ENCODE measurements at regions not wholly inside any gene's neighbourhood (a gene's known extent, or its start where the extent isn't known, plus 50 kb on each side); places are given as distances from the start of the nearest gene placed in this dataset.

DNA sequence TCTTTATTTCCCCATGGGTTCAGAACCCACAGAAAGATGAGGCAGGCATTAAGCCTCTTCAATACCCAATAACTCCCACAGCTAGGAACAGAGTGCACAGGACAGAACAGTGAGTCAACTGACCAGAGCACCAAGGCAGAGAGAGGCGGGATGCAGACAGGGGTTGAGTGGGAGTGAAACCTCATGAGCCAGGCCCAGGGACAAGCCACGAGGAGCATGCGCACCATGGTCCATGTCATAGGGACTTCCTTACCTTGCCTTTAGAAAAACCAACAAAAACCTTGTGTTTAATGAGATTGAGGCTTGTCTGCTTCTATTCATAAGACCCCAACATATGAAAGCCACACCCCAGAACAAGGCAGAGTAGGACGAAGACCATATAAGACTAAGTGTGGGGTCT is 330.6 kb downstream of the DEPDC1B start:
- CTCF ChIA-PET = no interaction called here
- Mint-ChIP-seq H3K27me3 (no peaks in the 10 kb centered on the region), H3K4me1 (no peaks in the 10 kb centered on the region), H3K4me3 (no peak overlapping the region), H3K27ac (no peak overlapping the region), H3K36me3 (no peaks in the 10 kb centered on the region), H3K9me3 (peaks cover 0 to 6% (median 5%) of the 10 kb centered on the region in 5 donors)
- Histone ChIP-seq H3K4me3 (ENCODE audit: low read length) (no peak overlapping the region), H3K9me3 (ENCODE audit: low read length) (no peaks in the 10 kb centered on the region), H3K36me3 (ENCODE audit: insufficient read depth, low read length) (no peaks in the 10 kb centered on the region), H3K27me3 (ENCODE audit: insufficient read depth, low read length, poor library complexity, severe bottlenecking) (no peaks in the 10 kb centered on the region), H3K4me1 (ENCODE audit: insufficient read depth, low read length) (no peaks in the 10 kb centered on the region), H3K27ac (ENCODE audit: low read depth, low read length) (no peak overlapping the region)
- DNase-seq = no peak
- POLR2A ChIA-PET = no interaction called here

GRCh38 chr5:60368100-60368499 is 331.9 kb downstream of the DEPDC1B start:
- ChIA-PET POLR2A (no interaction called here), CTCF (no interaction called here)
- no peak overlapping the region for H3K4me3 Mint-ChIP-seq
- no peaks in the 10 kb centered on the region for H3K9me3 ChIP-seq (ENCODE audit: low read length)
- DNase-seq = no peak
- H3K4me1 Mint-ChIP-seq = no peaks in the 10 kb centered on the region
- no peak overlapping the region for H3K27ac Mint-ChIP-seq
- no peaks in the 10 kb centered on the region for H3K36me3 ChIP-seq (ENCODE audit: insufficient read depth, low read length)
- no peaks in the 10 kb centered on the region for H3K27me3 Mint-ChIP-seq
- no peaks in the 10 kb centered on the region for H3K27me3 ChIP-seq (ENCODE audit: insufficient read depth, low read length, poor library complexity, severe bottlenecking)
- H3K36me3 Mint-ChIP-seq = no peaks in the 10 kb centered on the region
- H3K4me1 ChIP-seq (ENCODE audit: insufficient read depth, low read length) = no peaks in the 10 kb centered on the region
- peaks cover 0 to 6% (median 5%) of the 10 kb centered on the region in 5 donors for H3K9me3 Mint-ChIP-seq
- no peak overlapping the region for H3K27ac ChIP-seq (ENCODE audit: low read depth, low read length)
- no peak overlapping the region for H3K4me3 ChIP-seq (ENCODE audit: low read length)

DNA sequence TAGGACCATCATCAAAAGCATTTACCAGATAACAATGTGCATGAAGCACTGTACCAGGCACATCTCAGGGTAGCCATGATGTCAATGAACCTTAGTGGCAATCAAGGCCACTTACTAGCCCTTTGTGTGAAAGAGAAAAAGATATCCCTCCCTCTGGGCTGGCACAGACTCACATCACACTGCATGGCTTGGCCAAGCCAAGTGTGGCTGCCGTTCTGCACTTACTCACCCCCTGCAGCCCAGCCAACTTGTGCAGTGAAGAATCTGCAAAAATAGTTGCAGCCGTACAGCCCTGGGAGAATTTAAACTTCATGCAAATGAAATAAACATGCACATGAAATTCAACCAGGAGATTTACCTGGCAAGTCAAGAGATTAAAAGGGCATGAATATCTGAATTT is 333.5 kb downstream of the DEPDC1B start:
- peaks cover 0 to 6% (median 4%) of the 10 kb centered on the region in 5 donors for H3K9me3 Mint-ChIP-seq
- no peaks in the 10 kb centered on the region for H3K9me3 ChIP-seq (ENCODE audit: low read length)
- no peak overlapping the region for H3K27ac ChIP-seq (ENCODE audit: low read depth, low read length)
- H3K27ac Mint-ChIP-seq = no peak overlapping the region
- CTCF ChIA-PET = no interaction called here
- H3K4me1 Mint-ChIP-seq = no peaks in the 10 kb centered on the region
- H3K27me3 Mint-ChIP-seq = no peaks in the 10 kb centered on the region
- POLR2A ChIA-PET = no interaction called here
- no peaks in the 10 kb centered on the region for H3K4me1 ChIP-seq (ENCODE audit: insufficient read depth, low read length)
- no peak overlapping the region for H3K4me3 ChIP-seq (ENCODE audit: low read length)
- no peaks in the 10 kb centered on the region for H3K27me3 ChIP-seq (ENCODE audit: insufficient read depth, low read length, poor library complexity, severe bottlenecking)
- H3K36me3 ChIP-seq (ENCODE audit: insufficient read depth, low read length) = no peaks in the 10 kb centered on the region
- H3K36me3 Mint-ChIP-seq = no peaks in the 10 kb centered on the region
- no peak overlapping the region for H3K4me3 Mint-ChIP-seq
- DNase-seq = no peak

DNA sequence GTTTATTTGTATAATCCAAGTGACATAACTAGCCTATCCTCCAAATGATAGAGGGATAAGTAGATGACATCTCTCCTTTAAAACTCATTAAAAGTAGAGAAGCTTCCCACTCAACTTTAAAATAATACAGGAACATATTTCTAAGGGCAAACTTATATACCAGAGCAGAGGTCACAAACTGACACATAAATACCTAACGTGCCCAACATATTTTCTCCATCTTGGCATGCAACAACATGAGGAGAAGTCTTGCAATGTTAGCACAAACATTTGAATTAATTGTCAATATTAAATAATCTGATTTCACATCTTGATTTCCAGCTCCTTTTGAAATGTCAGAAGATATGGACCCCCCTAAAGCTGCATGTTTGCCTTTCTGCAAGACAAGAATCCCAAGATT is 335.0 kb downstream of the DEPDC1B start:
- no peak overlapping the region for H3K4me3 ChIP-seq (ENCODE audit: low read length)
- no peak overlapping the region for H3K27ac ChIP-seq (ENCODE audit: low read depth, low read length)
- Mint-ChIP-seq H3K4me3 (no peak overlapping the region), H3K27ac (no peak overlapping the region), H3K4me1 (no peaks in the 10 kb centered on the region), H3K36me3 (no peaks in the 10 kb centered on the region), H3K27me3 (no peaks in the 10 kb centered on the region), H3K9me3 (peaks cover 0 to 7% (median 4%) of the 10 kb centered on the region in 5 donors)
- H3K4me1 ChIP-seq (ENCODE audit: insufficient read depth, low read length) = no peaks in the 10 kb centered on the region
- no peaks in the 10 kb centered on the region for H3K9me3 ChIP-seq (ENCODE audit: low read length)
- CTCF ChIA-PET = no interaction called here
- H3K36me3 ChIP-seq (ENCODE audit: insufficient read depth, low read length) = no peaks in the 10 kb centered on the region
- H3K27me3 ChIP-seq (ENCODE audit: insufficient read depth, low read length, poor library complexity, severe bottlenecking) = no peaks in the 10 kb centered on the region
- POLR2A ChIA-PET = no interaction called here
- DNase-seq = no peak

DNA sequence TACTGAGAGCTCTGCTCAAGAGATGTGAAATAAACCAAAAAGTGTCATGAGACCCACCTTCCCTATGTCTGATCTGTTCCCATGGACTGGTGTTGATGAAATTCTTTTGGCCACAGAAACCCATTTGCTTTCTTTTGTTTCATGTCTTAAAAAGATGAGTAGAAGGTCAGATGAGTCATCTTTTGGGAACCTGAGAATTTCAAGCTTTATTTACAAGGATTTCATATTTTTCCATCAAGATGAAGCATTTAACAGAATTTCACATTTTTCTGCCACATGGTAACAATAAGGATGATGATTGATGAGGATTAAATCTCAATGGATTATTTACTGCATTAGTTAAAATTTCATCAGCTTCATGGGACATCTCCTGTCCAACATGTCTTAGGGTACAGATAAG is 337.8 kb downstream of the DEPDC1B start:
- CTCF ChIA-PET = no interaction called here
- peaks cover 0 to 4% (median 2%) of the 10 kb centered on the region in 5 donors for H3K9me3 Mint-ChIP-seq
- no peaks in the 10 kb centered on the region for H3K36me3 ChIP-seq (ENCODE audit: insufficient read depth, low read length)
- no peak overlapping the region for H3K4me3 Mint-ChIP-seq
- no peak overlapping the region for H3K27ac ChIP-seq (ENCODE audit: low read depth, low read length)
- no peaks in the 10 kb centered on the region for H3K36me3 Mint-ChIP-seq
- no peaks in the 10 kb centered on the region for H3K27me3 ChIP-seq (ENCODE audit: insufficient read depth, low read length, poor library complexity, severe bottlenecking)
- H3K4me1 Mint-ChIP-seq = no peaks in the 10 kb centered on the region
- no peaks in the 10 kb centered on the region for H3K9me3 ChIP-seq (ENCODE audit: low read length)
- H3K27me3 Mint-ChIP-seq = no peaks in the 10 kb centered on the region
- no peaks in the 10 kb centered on the region for H3K4me1 ChIP-seq (ENCODE audit: insufficient read depth, low read length)
- no peak for DNase-seq
- POLR2A ChIA-PET = no interaction called here
- H3K27ac Mint-ChIP-seq = no peak overlapping the region
- H3K4me3 ChIP-seq (ENCODE audit: low read length) = no peak overlapping the region

- POLR2A ChIA-PET = no interaction called here
- CTCF ChIA-PET = interaction anchor here (0.8 kb wide), 1 partner anchor 11 kb away, joined by 3 read pairs; no protein-coding TSS in a partner anchor
Measured at GRCh38 chr5:60360355-60360754, 339.6 kb downstream of the DEPDC1B start.

DNA sequence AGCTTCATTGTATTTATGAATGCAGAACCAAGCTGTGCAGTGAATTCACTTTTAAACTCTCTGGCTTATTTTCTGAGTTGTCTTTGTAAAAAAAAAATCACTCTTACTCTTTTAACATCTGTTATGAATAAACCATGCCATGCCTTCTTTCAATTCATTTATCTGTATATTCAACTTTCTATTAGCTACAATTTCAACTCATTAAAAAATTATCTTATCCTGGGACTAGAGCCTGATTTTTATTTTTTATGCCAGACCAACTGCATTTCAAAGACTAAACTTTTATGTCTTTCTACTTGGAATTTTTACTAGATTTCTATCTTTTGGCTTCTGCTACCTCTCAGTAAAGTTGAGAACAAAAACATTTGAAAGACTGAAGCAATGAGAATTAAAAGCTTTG is 342.7 kb downstream of the DEPDC1B start:
- ChIA-PET POLR2A (no interaction called here), CTCF (no interaction called here)
- Mint-ChIP-seq H3K4me1 (no peaks in the 10 kb centered on the region), H3K27ac (no peak overlapping the region), H3K4me3 (no peak overlapping the region), H3K36me3 (no peaks in the 10 kb centered on the region), H3K27me3 (no peaks in the 10 kb centered on the region), H3K9me3 (peaks cover 0 to 6% (median 0%) of the 10 kb centered on the region in 5 donors)
- Histone ChIP-seq H3K27ac (ENCODE audit: low read depth, low read length) (no peak overlapping the region), H3K4me1 (ENCODE audit: insufficient read depth, low read length) (no peaks in the 10 kb centered on the region), H3K36me3 (ENCODE audit: insufficient read depth, low read length) (no peaks in the 10 kb centered on the region), H3K27me3 (ENCODE audit: insufficient read depth, low read length, poor library complexity, severe bottlenecking) (no peaks in the 10 kb centered on the region), H3K4me3 (ENCODE audit: low read length) (no peak overlapping the region), H3K9me3 (ENCODE audit: low read length) (no peaks in the 10 kb centered on the region)
- DNase-seq = no peak

More at GRCh38 chr5:60360355-60360754, 339.6 kb downstream of the DEPDC1B start:
- H3K36me3 ChIP-seq (ENCODE audit: insufficient read depth, low read length) = no peaks in the 10 kb centered on the region
- H3K4me3 ChIP-seq (ENCODE audit: low read length) = no peak overlapping the region
- Mint-ChIP-seq H3K4me3 (no peak overlapping the region), H3K4me1 (no peaks in the 10 kb centered on the region), H3K27ac (no peak overlapping the region), H3K36me3 (no peaks in the 10 kb centered on the region), H3K27me3 (no peaks in the 10 kb centered on the region), H3K9me3 (peaks cover 0 to 2% (median 0%) of the 10 kb centered on the region in 5 donors)
- no peaks in the 10 kb centered on the region for H3K27me3 ChIP-seq (ENCODE audit: insufficient read depth, low read length, poor library complexity, severe bottlenecking)
- no peaks in the 10 kb centered on the region for H3K9me3 ChIP-seq (ENCODE audit: low read length)
- no peak for DNase-seq
- no peak overlapping the region for H3K27ac ChIP-seq (ENCODE audit: low read depth, low read length)
- no peaks in the 10 kb centered on the region for H3K4me1 ChIP-seq (ENCODE audit: insufficient read depth, low read length)

DNA sequence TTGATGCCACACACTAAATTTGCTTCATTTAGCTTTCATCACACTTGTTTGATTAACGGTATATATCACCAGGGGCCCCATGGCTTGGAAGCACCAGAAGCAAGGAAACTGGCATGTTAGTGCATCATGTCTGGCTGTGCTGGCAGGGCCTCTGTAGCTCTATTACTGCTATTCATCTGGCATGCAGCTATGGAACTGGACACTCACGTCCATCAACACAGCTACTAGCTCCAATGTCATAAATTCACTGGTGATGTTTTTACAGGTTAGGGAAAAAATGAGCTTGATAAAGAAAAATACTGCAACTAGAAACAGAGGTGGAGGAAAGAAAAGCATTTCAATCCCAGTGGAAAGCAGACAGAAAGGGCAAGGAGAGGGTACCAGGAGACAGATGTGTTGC is 343.2 kb downstream of the DEPDC1B start:
- no peak overlapping the region for H3K27ac ChIP-seq (ENCODE audit: low read depth, low read length)
- POLR2A ChIA-PET = no interaction called here
- CTCF ChIA-PET = no interaction called here

DNA sequence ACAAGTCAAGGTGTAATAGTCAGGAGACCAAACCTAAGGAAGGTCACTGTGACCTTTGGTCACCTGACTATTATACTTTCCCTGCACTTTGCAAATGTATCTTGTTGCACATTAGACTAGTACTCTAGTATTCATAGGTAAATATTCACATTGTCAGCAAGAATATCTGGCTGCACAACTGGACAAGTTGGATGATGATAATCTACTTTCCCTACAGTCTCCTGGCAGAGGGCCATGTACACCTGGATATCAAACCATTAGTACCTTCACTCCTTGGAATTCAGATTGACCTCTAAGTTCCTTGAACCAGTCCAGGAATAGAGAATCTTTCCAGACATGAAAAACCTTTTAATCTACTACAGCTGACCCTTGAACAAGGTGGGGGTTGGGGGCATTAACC is 344.8 kb downstream of the DEPDC1B start:
- Histone ChIP-seq H3K27me3 (ENCODE audit: insufficient read depth, low read length, poor library complexity, severe bottlenecking) (no peaks in the 10 kb centered on the region), H3K36me3 (ENCODE audit: insufficient read depth, low read length) (no peaks in the 10 kb centered on the region), H3K4me1 (ENCODE audit: insufficient read depth, low read length) (no peaks in the 10 kb centered on the region), H3K27ac (ENCODE audit: low read depth, low read length) (no peak overlapping the region), H3K9me3 (ENCODE audit: low read length) (no peaks in the 10 kb centered on the region), H3K4me3 (ENCODE audit: low read length) (no peak overlapping the region)
- no peak overlapping the region for H3K27ac Mint-ChIP-seq
- ChIA-PET POLR2A (no interaction called here), CTCF (no interaction called here)
- H3K4me1 Mint-ChIP-seq = no peaks in the 10 kb centered on the region
- DNase-seq = no peak
- H3K36me3 Mint-ChIP-seq = no peaks in the 10 kb centered on the region
- no peaks in the 10 kb centered on the region for H3K27me3 Mint-ChIP-seq
- H3K4me3 Mint-ChIP-seq = no peak overlapping the region
- H3K9me3 Mint-ChIP-seq = peaks cover 0 to 3% (median 0%) of the 10 kb centered on the region in 5 donors

More for the DNA sequence above, 343.2 kb downstream of the DEPDC1B start:
- Mint-ChIP-seq H3K27ac (no peak overlapping the region), H3K27me3 (no peaks in the 10 kb centered on the region), H3K9me3 (peaks cover 0 to 6% (median 0%) of the 10 kb centered on the region in 5 donors), H3K4me3 (no peak overlapping the region), H3K36me3 (no peaks in the 10 kb centered on the region), H3K4me1 (no peaks in the 10 kb centered on the region)
- H3K4me1 ChIP-seq (ENCODE audit: insufficient read depth, low read length) = no peaks in the 10 kb centered on the region
- no peaks in the 10 kb centered on the region for H3K9me3 ChIP-seq (ENCODE audit: low read length)
- no peak overlapping the region for H3K4me3 ChIP-seq (ENCODE audit: low read length)
- H3K36me3 ChIP-seq (ENCODE audit: insufficient read depth, low read length) = no peaks in the 10 kb centered on the region
- no peaks in the 10 kb centered on the region for H3K27me3 ChIP-seq (ENCODE audit: insufficient read depth, low read length, poor library complexity, severe bottlenecking)
- no peak for DNase-seq
